Spleen (tissue), 11 donors: ENCODE measurements at regions not wholly inside any gene's neighbourhood (a gene's known extent, or its start where the extent isn't known, plus 50 kb on each side); places are given as distances from the start of the nearest gene placed in this dataset.
A peak's percentile ranks its signal among the peaks of the same experiment; 100 is the strongest.

Experiments used
- DNase-seq: peaks from one replicate; pipeline ENCODE4 v3.0.0-alpha.2; 2020
- H3K27ac ChIP-seq, 8 donors: fragments of 200-600 bp; sonication (generic) in 7 of 8; 1 replicate in 4 of 8; 2 replicates in 4 of 8; pipeline versions ENCODE4 v1.5.0 to v1.8.0; 2016 to 2021; ENCODE audit warnings: inconsistent platforms in 4 of 8, mild to moderate bottlenecking in 4 of 8, moderate library complexity in 1 of 8
- H3K27me3 ChIP-seq, 7 donors: fragments of 200-600 bp; sonication (generic) in 6 of 7; replicated peaks in 1 of 7; 1 replicate in 4 of 7; 2 replicates in 3 of 7; pipeline versions ENCODE4 v1.5.0 to v1.8.0; 2016 to 2021; ENCODE audit warnings: inconsistent platforms in 3 of 7, mild to moderate bottlenecking in 1 of 7
- H3K36me3 ChIP-seq, 6 donors: fragments of 200-600 bp; sonication (generic) in 5 of 6; 1 replicate in 4 of 6; 2 replicates in 2 of 6; pipeline versions ENCODE4 v1.5.0 to v1.8.0; 2016 to 2021; ENCODE audit warnings: inconsistent platforms in 2 of 6
- H3K4me1 ChIP-seq, 6 donors: fragments of 200-600 bp; sonication (generic) in 5 of 6; 1 replicate in 3 of 6; 2 replicates in 3 of 6; pipeline versions ENCODE4 v1.5.0 to v1.8.0; 2016 to 2021; ENCODE audit warnings: inconsistent platforms in 3 of 6
- H3K4me3 ChIP-seq, 8 donors: fragments of 200-600 bp; sonication (generic) in 7 of 8; 1 replicate in 4 of 8; 2 replicates in 4 of 8; pipeline versions ENCODE4 v1.5.0 to v1.8.0; 2016 to 2021; ENCODE audit warnings: inconsistent platforms in 4 of 8, mild to moderate bottlenecking in 4 of 8, moderate library complexity in 2 of 8
- H3K9me3 ChIP-seq, 8 donors: fragments of 200-600 bp; sonication (generic) in 7 of 8; 1 replicate in 4 of 8; 2 replicates in 4 of 8; pipeline versions ENCODE4 v1.5.0 to v1.8.0; 2016 to 2021; ENCODE audit warnings: inconsistent platforms in 4 of 8
- CTCF ChIP-seq, 11 experiments: fragments of 200-600 bp in 7 of 11; fragments of 450-650 bp in 4 of 11; sonication (generic) in 4 of 11; IDR thresholded peaks in 8 of 11; conservative IDR thresholded peaks in 3 of 11; 1 replicate in 7 of 11; 2 replicates in 4 of 11; pipeline versions ENCODE4 v1.4.0 to v1.8.0; 2016 to 2021; ENCODE audit warnings: antibody characterized with exemption in 11 of 11, inconsistent platforms in 4 of 11, mild to moderate bottlenecking in 1 of 11
- POLR2A ChIP-seq, 3 donors: fragments of 450-650 bp; IDR thresholded peaks; one replicate each; pipeline ENCODE4 v1.5.1; 2017; ENCODE audit warnings: antibody characterized with exemption in 3 of 3, mild to moderate bottlenecking in 1 of 3
- POLR2AphosphoS5 ChIP-seq, 3 donors: sonication (generic); formaldehyde crosslinking; IDR thresholded peaks; one replicate each; pipeline ENCODE4 v1.5.1; 2017; ENCODE audit warnings: antibody characterized with exemption in 3 of 3
- WGBS, 5 donors: extraction: QIAGEN DNeasy Blood & Tissue Kit in 3 of 5; methylation state at CpG; one replicate each; pipeline versions ENCODE4 v1.1.5 to v1.1.7; 2013 to 2018; 5-methylcytosine and 5-hydroxymethylcytosine counted together
- intact Hi-C: fragments of 100-400 bp; cut with DNase I; formaldehyde crosslinking; loops from one replicate; pipeline ENCODE4 v1.15.0; 2023; ENCODE audit warnings: low total_unique reads
- donor health status: healthy with polysubstance abuse.
- donor health status: DM: no; HTN: no; CAD: no; lungs with moderate emphysema.
- donor health status: DM: no; HTN: no; CAD: no.
- donor health status: Bipolar disorder and iron deficiency.
- donor health status: healthy.
- donor health status: DM: no; HTN: no; CAD: no.
- donor health status: DM: yes; HTN: yes; CAD: no.

GRCh38 chr3:59388555-59389270 is 338.9 kb upstream of the CFAP20DC start:
- no peaks in the 10 kb centered on the region for H3K36me3 ChIP-seq
- no peak overlapping the region for H3K4me3 ChIP-seq
- H3K27me3 ChIP-seq: no peaks in the 10 kb centered on the region
- intact Hi-C loops: no loop called here
- H3K9me3 ChIP-seq: no peaks in the 10 kb centered on the region
- TF ChIP-seq POLR2AphosphoS5 (IDR thresholded peaks at IDR 0.05) (no peak), POLR2A (IDR thresholded peaks at IDR 0.05) (no peak)
- no peak for DNase-seq
- H3K4me1 ChIP-seq: peaks cover 0 to 15% (median 7%) of the 10 kb centered on the region in 6 donors
- WGBS, 5 donors: 67 to 77% (median 73%) methylated on average over 3 of the region's 3 CpGs
- H3K27ac ChIP-seq: peak overlapping the region in 1 of 8 donors; percentile 16

GRCh38 chr3:59386165-59386564 is 336.3 kb upstream of the CFAP20DC start:
- TF ChIP-seq CTCF (IDR thresholded peaks at IDR 0.05 in 8 of 11, conservative IDR thresholded peaks at IDR 0.05 in 3 of 11): no peak
- no peak for TF ChIP-seq POLR2AphosphoS5 (IDR thresholded peaks at IDR 0.05)
- TF ChIP-seq POLR2A (IDR thresholded peaks at IDR 0.05): no peak
- WGBS, 5 donors: 60 to 73% (median 65%) methylated on average over 5 of the region's 5 CpGs
- H3K27me3 ChIP-seq: no peaks in the 10 kb centered on the region
- DNase-seq: no peak
- H3K27ac ChIP-seq: peak overlapping the region in 4 of 8 donors; percentile 37 to 51 (median 40)
- H3K4me3 ChIP-seq: peak overlapping the region in 1 of 8 donors; percentile 23
- H3K9me3 ChIP-seq: no peaks in the 10 kb centered on the region
- peaks cover 0 to 15% (median 7%) of the 10 kb centered on the region in 6 donors for H3K4me1 ChIP-seq
- intact Hi-C loops: no loop called here
- no peaks in the 10 kb centered on the region for H3K36me3 ChIP-seq

- no peaks in the 10 kb centered on the region for H3K36me3 ChIP-seq
- peak overlapping the region in 3 of 8 donors; percentile 37 to 51 (median 43) for H3K27ac ChIP-seq
- 56 to 90% (median 77%) methylated on average over 4 to 7 of the region's 7 CpGs for whole genome bisulfite sequencing, 5 donors
- no peak for TF ChIP-seq POLR2AphosphoS5 (IDR thresholded peaks at IDR 0.05)
- TF ChIP-seq POLR2A (IDR thresholded peaks at IDR 0.05): no peak
- TF ChIP-seq CTCF (IDR thresholded peaks at IDR 0.05 in 8 of 11, conservative IDR thresholded peaks at IDR 0.05 in 3 of 11): no peak
- peaks cover 0 to 15% (median 7%) of the 10 kb centered on the region in 6 donors for H3K4me1 ChIP-seq
- intact Hi-C loops: no loop called here
- no peaks in the 10 kb centered on the region for H3K27me3 ChIP-seq
- no peak for DNase-seq
- H3K9me3 ChIP-seq: no peaks in the 10 kb centered on the region
- no peak overlapping the region for H3K4me3 ChIP-seq
Observed at GRCh38 chr3:59385547-59385946, 335.7 kb upstream of the CFAP20DC start.

- no peaks in the 10 kb centered on the region for H3K27me3 ChIP-seq
- no peaks in the 10 kb centered on the region for H3K9me3 ChIP-seq
- no peak overlapping the region for H3K27ac ChIP-seq
- 55 to 73% (median 64%) methylated on average over 2 of the region's 2 CpGs for WGBS, 5 donors
- peaks cover 0 to 9% (median 2%) of the 10 kb centered on the region in 6 donors for H3K4me1 ChIP-seq
- intact Hi-C loops: no loop called here
- H3K36me3 ChIP-seq: no peaks in the 10 kb centered on the region
- TF ChIP-seq POLR2AphosphoS5 (IDR thresholded peaks at IDR 0.05): no peak
- TF ChIP-seq POLR2A (IDR thresholded peaks at IDR 0.05): no peak
- TF ChIP-seq CTCF (IDR thresholded peaks at IDR 0.05 in 8 of 11, conservative IDR thresholded peaks at IDR 0.05 in 3 of 11): no peak
- H3K4me3 ChIP-seq: no peak overlapping the region
- DNase-seq: no peak
Observed at GRCh38 chr3:59381282-59381681, 331.5 kb upstream of the CFAP20DC start.
